ENCODE measurements at regions not wholly inside any gene's neighbourhood (a gene's known extent, or its start where the extent isn't known, plus 50 kb on each side); places are given as distances from the start of the nearest gene placed in this dataset.
"Not testable (repeated sequence)": the region's sequence is repeated elsewhere in the genome, so short reads cannot be mapped to it uniquely, and the experiment has no call there.

- not testable (repeated sequence) for DNase-seq
Measured at GRCh38 chr15:20069043-20069442, 472.6 kb downstream of the GOLGA6L6 start.

DNA sequence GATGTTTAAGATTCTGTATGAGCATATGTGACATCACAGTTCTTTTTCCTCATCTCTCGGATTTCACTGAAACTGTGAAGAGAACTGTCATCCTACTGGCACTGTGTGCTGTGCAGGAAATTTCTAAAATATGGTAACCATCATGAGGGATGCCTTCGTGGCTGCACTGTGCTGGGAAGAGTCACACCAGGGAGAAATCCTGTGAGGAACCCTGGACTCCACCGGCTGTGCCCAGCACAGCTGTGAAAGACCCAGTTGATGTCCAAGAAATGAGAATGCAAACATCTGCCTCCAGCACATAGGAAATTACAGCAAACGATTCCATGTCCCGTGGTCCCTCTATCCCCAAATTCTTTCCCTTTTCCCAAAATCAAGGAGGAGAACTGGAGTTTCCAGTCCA is 475.4 kb downstream of the GOLGA6L6 start:
- DNase-seq = not testable (repeated sequence)

GRCh38 chr15:20065508-20065907 is 476.1 kb downstream of the GOLGA6L6 start:
- DNase-seq = not testable (repeated sequence)

DNA sequence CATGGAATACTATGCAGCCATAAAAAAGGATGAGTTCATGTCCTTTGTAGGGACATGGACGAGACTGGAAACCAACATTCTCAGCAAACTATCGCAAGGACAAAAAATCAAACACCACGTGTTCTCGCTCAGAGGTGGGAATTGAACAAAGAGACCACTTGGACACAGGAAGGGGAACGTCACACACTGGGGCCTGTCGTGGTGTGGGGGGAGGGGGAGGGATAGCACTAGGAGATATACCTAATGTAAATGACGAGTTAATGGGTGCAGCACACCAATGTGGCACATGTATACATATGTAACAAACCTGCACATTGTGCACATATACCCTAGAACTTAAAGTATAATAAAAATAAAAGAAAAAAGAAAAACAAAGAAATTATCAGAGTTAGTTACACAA is 478.4 kb downstream of the GOLGA6L6 start:
- not testable (repeated sequence) for DNase-seq

- not testable (repeated sequence) for DNase-seq
Measured at GRCh38 chr15:20060838-20061237, 480.8 kb downstream of the GOLGA6L6 start.

DNA sequence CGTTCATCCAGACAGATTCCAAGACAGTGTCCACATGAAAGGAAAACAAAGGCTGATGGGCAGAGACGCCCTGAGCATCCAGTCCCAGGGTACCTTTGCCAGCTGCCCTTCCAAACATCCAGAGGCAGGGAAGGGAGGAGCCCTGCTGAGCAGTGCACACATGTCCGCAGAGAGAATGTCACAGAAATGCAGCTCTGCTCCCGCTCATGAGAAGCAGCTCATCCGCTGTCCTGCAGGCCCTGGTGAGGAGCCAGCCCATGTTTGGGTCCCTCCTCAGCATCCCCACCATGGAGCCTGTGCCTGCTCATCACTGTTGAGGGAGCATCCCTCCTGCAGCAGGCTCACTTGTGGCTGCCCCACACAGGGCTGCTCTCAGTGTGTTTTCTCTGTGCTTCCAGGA is 484.7 kb downstream of the GOLGA6L6 start:
- DNase-seq = not testable (repeated sequence)

GRCh38 chr15:20055921-20056320 is 485.7 kb downstream of the GOLGA6L6 start:
- not testable (repeated sequence) for DNase-seq

DNA sequence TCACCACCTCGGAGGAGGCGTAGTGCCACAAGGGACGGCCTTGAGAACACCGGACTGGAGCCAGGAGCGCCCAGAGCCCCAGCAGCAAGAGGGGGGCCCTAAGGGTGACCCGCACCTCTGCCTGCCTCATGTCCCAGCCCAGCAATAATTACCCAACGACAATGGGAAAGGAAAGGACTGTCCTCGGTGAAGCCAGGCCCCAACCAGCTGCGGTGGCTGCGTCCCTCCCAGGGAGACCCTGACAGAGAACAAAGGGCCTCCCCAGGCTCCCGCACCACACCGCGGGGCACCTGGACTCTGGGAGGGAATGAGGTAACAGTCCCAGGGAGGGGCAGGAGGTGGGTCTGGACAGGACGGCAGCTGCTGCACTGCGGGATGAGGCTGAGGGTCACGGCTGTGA is 493.4 kb downstream of the GOLGA6L6 start:
- DNase-seq = not testable (repeated sequence)

DNA sequence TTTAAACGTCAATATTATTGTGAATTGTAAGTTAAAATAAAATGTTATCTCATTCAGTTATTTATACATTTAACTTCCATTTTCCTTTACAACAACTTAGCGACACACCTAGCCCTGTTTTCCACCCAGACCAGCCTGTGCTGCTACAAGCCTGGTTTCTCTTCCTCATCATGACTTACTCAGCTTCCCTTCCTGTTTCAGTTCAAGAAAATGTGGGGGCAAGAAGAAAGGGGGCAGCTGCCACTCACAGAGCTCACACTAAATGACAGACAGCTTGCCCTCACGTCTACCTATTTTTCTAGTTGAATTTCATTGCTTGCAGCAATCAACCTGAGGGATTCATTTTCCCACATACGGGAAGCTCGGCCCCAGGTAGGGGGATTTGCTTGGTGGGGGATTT is 496.4 kb downstream of the GOLGA6L6 start:
- not testable (repeated sequence) for DNase-seq

DNA sequence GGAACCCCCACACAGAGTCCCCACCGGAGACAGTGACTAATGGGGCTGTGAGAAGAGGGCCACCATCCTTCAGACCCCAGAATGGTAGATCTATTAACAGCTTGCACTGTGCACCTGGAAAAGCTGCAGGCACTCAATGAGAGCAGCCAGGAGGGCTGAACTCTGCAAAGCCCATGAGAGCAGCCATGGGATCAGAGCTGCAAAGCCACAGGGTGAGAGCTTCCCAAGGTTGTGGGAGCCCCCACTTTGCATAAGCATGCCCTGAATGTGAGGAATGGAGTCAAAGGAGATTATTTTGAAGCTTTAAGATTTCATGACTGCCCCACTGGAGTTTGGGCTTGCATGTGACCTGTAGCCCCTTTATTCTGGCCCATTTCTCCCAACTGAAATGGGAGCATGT is 500.9 kb downstream of the GOLGA6L6 start:
- DNase-seq = not testable (repeated sequence)

- DNase-seq = not testable (repeated sequence)
Measured at GRCh38 chr15:20025040-20025439, 516.6 kb downstream of the GOLGA6L6 start.

GRCh38 chr15:20022349-20022748 is 519.3 kb downstream of the GOLGA6L6 start:
- not testable (repeated sequence) for DNase-seq

DNA sequence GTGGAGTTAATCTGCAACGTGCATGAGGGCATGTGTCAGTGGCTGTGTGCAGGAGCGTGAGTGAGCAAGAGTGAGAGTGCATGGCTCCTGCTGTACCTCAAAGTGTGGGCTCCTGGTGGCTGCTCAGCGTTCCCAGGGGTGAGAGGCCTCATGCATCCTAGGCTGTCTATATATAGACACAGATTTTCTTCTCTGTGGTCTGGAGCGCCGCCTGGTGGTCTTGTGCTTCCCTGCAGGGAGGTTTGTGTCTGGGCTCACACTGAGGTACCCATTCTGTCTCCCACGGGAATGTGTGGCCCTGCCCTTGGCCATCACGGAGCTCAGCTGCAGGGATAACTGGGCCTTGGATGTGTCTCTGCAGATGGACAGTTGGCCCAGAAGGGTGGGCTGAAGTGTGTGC is 520.2 kb downstream of the GOLGA6L6 start:
- DNase-seq = not testable (repeated sequence)

DNA sequence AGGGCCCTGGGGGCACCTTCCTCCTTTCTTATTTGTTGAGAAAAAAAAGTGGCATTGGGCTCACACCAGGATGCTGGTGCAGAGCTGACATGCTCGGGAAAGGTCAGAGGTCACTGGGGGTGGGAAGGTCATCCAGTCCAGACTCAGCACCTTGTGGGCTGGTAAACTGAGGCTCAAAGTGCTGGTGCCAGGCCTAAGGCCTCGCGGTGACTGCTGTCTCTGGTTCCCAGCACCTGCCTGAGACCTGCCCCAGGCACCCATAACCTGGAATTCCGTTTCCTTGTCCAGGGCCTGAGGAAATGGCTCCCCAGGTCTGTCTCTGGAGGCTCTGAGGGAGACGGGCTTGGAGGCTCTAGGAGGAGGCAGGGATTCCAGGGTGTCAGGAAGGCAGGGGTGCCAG is 521.0 kb downstream of the GOLGA6L6 start:
- not testable (repeated sequence) for DNase-seq

DNA sequence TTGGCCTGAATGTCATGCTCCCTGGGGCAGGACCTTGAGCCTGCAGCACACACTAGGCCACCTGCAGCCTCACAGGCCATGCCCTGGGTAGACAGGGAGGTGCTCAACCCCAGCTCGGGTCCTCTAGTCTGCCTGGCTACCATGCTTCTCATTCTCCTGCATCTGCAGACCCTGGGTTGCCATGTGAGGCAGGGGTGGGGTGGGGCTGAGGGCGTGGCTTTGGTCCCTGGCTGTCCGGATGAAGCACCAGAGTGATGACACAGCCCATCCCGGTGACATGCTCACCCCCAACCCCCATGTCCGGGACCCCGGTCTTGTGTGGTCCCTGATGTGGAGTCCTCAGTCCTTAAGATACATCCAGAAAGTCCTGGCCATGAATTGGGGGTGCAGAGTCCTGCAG is 521.8 kb downstream of the GOLGA6L6 start:
- not testable (repeated sequence) for DNase-seq

DNA sequence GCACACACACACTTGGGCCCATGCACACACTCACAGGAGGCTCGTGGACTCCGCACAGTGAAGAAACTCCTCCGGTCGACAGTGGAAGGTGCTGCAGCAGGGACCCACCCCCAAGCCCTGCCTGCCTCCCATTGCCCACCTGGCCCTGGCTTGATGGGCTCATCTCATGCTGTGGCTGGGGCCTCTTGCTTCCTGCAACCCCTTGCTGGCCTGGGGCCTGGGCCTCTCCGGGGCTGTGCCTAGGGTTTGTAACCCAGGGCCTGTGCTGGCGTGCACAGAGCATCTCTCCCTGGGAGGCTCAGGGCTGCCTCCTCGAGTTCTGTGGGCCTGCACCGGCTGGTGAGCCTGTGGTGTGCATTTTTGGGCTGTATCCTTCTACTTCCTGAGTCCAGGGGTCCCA is 524.0 kb downstream of the GOLGA6L6 start:
- DNase-seq = not testable (repeated sequence)

GRCh38 chr15:20016941-20017340 is 524.7 kb downstream of the GOLGA6L6 start:
- DNase-seq = not testable (repeated sequence)

DNA sequence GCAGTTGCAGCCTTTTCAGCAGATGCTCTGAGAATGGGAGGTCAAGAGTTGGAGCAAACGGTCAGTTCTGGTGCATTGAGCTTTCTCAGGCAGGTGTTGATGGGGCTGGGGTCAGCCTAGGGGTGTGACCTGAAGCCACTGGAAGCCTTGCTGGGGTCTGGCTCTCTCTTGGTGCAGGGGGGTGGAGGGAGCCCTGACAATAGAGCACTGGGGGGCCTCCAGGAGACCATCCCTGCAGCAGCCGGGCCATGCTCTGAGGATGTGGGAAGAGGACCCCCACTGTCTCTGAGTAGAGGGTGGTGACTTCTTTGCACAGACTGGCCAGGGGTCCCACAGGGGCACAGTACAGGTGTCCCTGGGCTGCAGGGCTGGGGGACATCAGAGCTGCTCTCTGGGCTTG is 528.8 kb downstream of the GOLGA6L6 start:
- not testable (repeated sequence) for DNase-seq

DNA sequence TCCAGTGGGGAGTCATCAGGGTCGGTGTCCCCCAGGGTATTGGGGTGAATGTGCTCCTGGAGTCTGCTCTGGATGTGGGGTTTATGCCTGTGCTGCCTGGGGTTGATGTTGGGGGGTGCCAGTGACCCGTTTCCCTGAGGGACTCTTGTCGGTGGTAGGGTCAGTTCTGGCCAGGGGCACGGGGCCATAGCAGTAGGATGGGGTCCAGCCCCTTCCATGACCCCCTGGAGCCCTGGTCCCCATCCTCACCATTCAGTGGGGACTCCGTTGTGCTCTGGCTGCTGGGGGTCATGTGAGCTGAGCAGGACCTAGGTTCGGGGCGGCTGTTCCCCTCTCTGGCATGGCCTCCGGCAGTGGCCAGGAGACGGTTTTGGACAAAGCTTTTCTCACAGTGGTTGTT is 530.8 kb downstream of the GOLGA6L6 start:
- DNase-seq = not testable (repeated sequence)

GRCh38 chr15:20009619-20010018 is 532.0 kb downstream of the GOLGA6L6 start:
- DNase-seq = not testable (repeated sequence)

DNA sequence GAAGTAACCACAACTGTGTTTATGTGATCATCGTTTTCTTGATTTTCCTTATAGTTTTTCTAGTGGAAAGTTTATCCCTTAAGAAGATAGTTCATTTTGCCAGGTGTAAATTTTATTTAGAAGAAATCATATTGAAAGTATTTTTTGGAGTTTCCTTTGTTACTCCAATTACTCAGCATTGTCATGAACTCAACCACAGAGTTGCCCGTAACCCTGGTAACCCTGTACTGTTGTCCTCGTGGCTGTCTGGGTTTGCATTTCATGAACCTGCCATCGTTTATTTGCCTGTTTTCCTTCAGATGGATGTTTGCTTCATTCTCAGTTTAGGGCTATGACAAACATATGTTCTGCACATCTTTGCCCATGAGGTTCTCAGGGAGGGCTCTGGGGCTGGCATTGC is 534.3 kb downstream of the GOLGA6L6 start:
- not testable (repeated sequence) for DNase-seq

- DNase-seq = not testable (repeated sequence)
Measured at GRCh38 chr15:20003471-20003870, 538.1 kb downstream of the GOLGA6L6 start.

DNA sequence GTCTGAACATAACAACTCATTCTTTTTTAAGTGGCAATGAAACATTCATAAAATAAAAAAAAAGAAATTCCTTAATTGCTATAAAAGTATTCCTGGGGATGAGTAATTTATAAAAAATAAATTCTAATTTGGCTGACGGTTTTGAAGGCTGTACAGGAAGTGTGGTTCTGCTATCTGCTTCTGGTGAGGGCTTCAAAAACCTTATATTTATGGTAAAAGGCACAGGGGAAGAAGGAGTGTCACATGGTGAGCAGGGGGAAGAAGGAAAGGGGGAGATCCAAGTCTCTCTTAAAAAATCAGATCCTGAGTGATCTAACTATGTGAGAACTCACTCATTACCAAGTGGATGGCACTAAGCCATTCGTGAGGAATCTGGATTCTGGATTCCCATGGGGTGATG is 539.0 kb downstream of the GOLGA6L6 start:
- DNase-seq = not testable (repeated sequence)

DNA sequence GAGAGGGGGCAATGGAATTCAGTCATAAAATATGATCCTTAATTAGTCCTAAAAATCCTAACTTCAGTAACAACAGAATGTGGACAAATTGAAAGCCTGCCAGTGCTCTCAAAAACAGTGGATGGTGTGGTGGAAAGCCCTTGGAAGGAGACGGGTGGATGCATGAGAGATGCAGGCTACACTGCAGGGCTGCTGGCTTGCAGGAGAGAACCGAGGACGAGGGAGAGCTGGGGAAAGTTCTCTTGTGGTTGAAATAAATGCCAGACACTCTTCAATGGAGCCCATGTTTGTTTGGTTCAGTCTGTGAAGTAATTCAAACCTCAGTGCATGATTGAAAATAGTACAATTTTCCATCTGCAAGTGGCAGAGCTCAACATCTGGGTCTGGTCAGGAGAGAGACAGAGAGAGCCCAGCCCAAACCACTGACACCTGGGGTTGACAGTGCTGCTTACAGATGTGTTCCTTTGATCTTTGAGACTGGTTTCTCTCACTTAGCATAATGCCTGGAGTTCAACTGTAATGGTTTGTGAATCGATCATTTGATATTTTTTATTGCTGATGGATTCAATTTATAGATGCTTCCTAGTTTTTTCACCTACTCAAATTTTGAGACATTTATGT is 544.9 kb downstream of the GOLGA6L6 start:
- DNase-seq = not testable (repeated sequence)
